H1 (cell line): ENCODE measurements at regions not wholly inside any gene's neighbourhood (a gene's known extent, or its start where the extent isn't known, plus 50 kb on each side); places are given as distances from the start of the nearest gene placed in this dataset.

Experiments used
- CTCF ChIA-PET: fragments of 300-600 bp; sonication (Branson Sonifier 250); formaldehyde crosslinking; loops from one replicate; lab custom pipeline; 2021; ENCODE audit not compliant: partially characterized antibody; lab: Charles Lee
- POLR2A ChIA-PET: fragments of 300-600 bp; sonication (Branson Sonifier 250); formaldehyde crosslinking; loops from one replicate; lab custom pipeline; 2021; ENCODE audit warnings: inconsistent platforms; ENCODE audit not compliant: partially characterized antibody; lab: Charles Lee
- DNase-seq, 2 experiments: peaks; one replicate each; pipeline versions ENCODE4 v3.0.0 to v3.0.0-alpha.2; 2010 to 2022; ENCODE audit warnings: low spot score in 2 of 2, low read depth in 1 of 2, mixed read lengths in 1 of 2
- FAIRE-seq: peaks from 2 replicates; lab custom pipeline; 2011; peaks lifted over from hg19 to GRCh38; lab: Jason Lieb, UNC
- H2AFZ ChIP-seq: 2 replicates; pipeline ENCODE4 v1.8.1; 2012; ENCODE audit warnings: low read length, inconsistent platforms
- H2AK5ac ChIP-seq: 2 replicates; pipeline ENCODE4 v1.6.1; 2013; ENCODE audit warnings: low read depth, low read length
- H2BK120ac ChIP-seq: replicated peaks from 2 replicates; pipeline ENCODE3; 2013; ENCODE audit warnings: low read depth, low read length, inconsistent platforms
- H2BK12ac ChIP-seq: 2 replicates; pipeline ENCODE4 v1.6.1; 2013; ENCODE audit warnings: low read depth, low read length
- H2BK15ac ChIP-seq: 2 replicates; pipeline ENCODE4 v1.6.1; 2013; ENCODE audit warnings: low read length
- H2BK20ac ChIP-seq: 2 replicates; pipeline ENCODE4 v1.6.1; 2013; ENCODE audit warnings: low read length
- H2BK5ac ChIP-seq: 2 replicates; pipeline ENCODE4 v1.6.1; 2013; ENCODE audit warnings: low read depth, low read length
- H3K14ac ChIP-seq: 2 replicates; pipeline ENCODE4 v1.6.1; 2013; ENCODE audit warnings: inconsistent platforms; ENCODE audit not compliant: insufficient read length
- H3K18ac ChIP-seq: 2 replicates; pipeline ENCODE4 v1.6.1; 2013; ENCODE audit warnings: low read length; ENCODE audit errors: extremely low read depth
- H3K23ac ChIP-seq: 2 replicates; pipeline ENCODE4 v1.6.1; 2013; ENCODE audit warnings: inconsistent platforms; ENCODE audit not compliant: insufficient read length
- H3K23me2 ChIP-seq: 2 replicates; pipeline ENCODE4 v1.6.1; 2013; ENCODE audit warnings: low read depth, low read length
- H3K27ac ChIP-seq: 2 replicates; pipeline ENCODE4 v1.6.1; 2011; ENCODE audit warnings: low read depth, low read length, inconsistent platforms
- H3K27me3 ChIP-seq, 4 experiments: replicated peaks in 1 of 4; 1 replicate in 1 of 4; 2 replicates in 3 of 4; pipeline versions ENCODE4 v1.6.1 to v1.8.1; 2011 to 2013; ENCODE audit warnings: low read length in 3 of 4, mild to moderate bottlenecking in 3 of 4, inconsistent platforms in 2 of 4, mixed read lengths in 2 of 4, moderate library complexity in 1 of 4; ENCODE audit not compliant: control insufficient read depth in 3 of 4, insufficient read depth in 3 of 4; ENCODE audit errors: extremely low read depth in 1 of 4
- H3K36me3 ChIP-seq, 4 experiments: 2 replicates each; pipeline versions ENCODE4 v1.6.1 to v1.8.1; 2011 to 2013; ENCODE audit warnings: mild to moderate bottlenecking in 4 of 4, low read length in 3 of 4, moderate library complexity in 2 of 4, control low read depth in 1 of 4, inconsistent platforms in 1 of 4; ENCODE audit not compliant: insufficient read depth in 4 of 4, control insufficient read depth in 2 of 4
- H3K4ac ChIP-seq: replicated peaks from 2 replicates; pipeline ENCODE3; 2013; ENCODE audit warnings: low read length, low read depth, mixed read lengths, inconsistent platforms; ENCODE audit not compliant: insufficient read length
- H3K4me1 ChIP-seq, 4 experiments: replicated peaks in 1 of 4; 1 replicate in 1 of 4; 2 replicates in 3 of 4; pipeline versions ENCODE4 v1.6.1 to v1.8.1; 2011 to 2013; ENCODE audit warnings: low read length in 3 of 4, inconsistent platforms in 2 of 4, mixed read lengths in 1 of 4; ENCODE audit not compliant: insufficient read depth in 4 of 4, control insufficient read depth in 3 of 4
- H3K4me2 ChIP-seq, 2 experiments: 2 replicates each; pipeline versions ENCODE4 v1.6.1 to v1.8.1; 2011 to 2013; ENCODE audit warnings: low read depth in 2 of 2, low read length in 2 of 2, control low read depth in 1 of 2, inconsistent platforms in 1 of 2, mild to moderate bottlenecking in 1 of 2; ENCODE audit not compliant: insufficient read depth in 1 of 2
- H3K4me3 ChIP-seq, 4 experiments: fragments of 200-600, 300-600 bp in 1 of 4; sonication (generic), shearing (Covaris generic), sonication (Bioruptor Twin) in 1 of 4; 2 replicates each; pipeline versions ENCODE4 v1.5.1 to v1.8.1; 2011 to 2016; ENCODE audit warnings: low read length in 4 of 4, low read depth in 3 of 4, control low read depth in 2 of 4, inconsistent platforms in 2 of 4, mild to moderate bottlenecking in 2 of 4, mixed read lengths in 1 of 4, moderate library complexity in 1 of 4; ENCODE audit not compliant: insufficient read depth in 2 of 4; ENCODE audit errors: extremely low read depth in 1 of 4
- H3K56ac ChIP-seq: replicated peaks from 2 replicates; pipeline ENCODE3; 2013; ENCODE audit warnings: low read depth, mild to moderate bottlenecking, mixed read lengths, low read length, inconsistent platforms; ENCODE audit not compliant: insufficient read length
- H3K79me1 ChIP-seq: 2 replicates; pipeline ENCODE4 v1.6.1; 2013; ENCODE audit warnings: low read depth, low read length, control low read depth
- H3K79me2 ChIP-seq, 2 experiments: 2 replicates each; pipeline versions ENCODE4 v1.6.1 to v1.8.1; 2012 to 2013; ENCODE audit warnings: low read length in 2 of 2, mild to moderate bottlenecking in 2 of 2, inconsistent platforms in 1 of 2; ENCODE audit not compliant: insufficient read depth in 2 of 2, control insufficient read depth in 1 of 2
- H3K9ac ChIP-seq, 4 experiments: replicated peaks in 1 of 4; 1 replicate in 1 of 4; 2 replicates in 3 of 4; pipeline versions ENCODE4 v1.6.1 to v1.8.1; 2011 to 2013; ENCODE audit warnings: low read depth in 3 of 4, low read length in 3 of 4, control low read depth in 2 of 4, mild to moderate bottlenecking in 2 of 4, moderate library complexity in 2 of 4, inconsistent platforms in 1 of 4; ENCODE audit errors: extremely low read depth in 1 of 4
- H3K9me3 ChIP-seq, 2 experiments: 2 replicates each; pipeline versions ENCODE4 v1.6.1 to v1.8.1; 2012 to 2013; ENCODE audit warnings: mild to moderate bottlenecking in 2 of 2, moderate library complexity in 2 of 2, control low read depth in 1 of 2, inconsistent platforms in 1 of 2, low read depth in 1 of 2, low read length in 1 of 2, mixed read lengths in 1 of 2; ENCODE audit not compliant: insufficient read depth in 2 of 2
- H4K20me1 ChIP-seq, 2 experiments: replicated peaks in 1 of 2; 2 replicates each; pipeline versions ENCODE3 to v1.8.1; 2011 to 2013; ENCODE audit warnings: inconsistent platforms in 2 of 2, low read length in 2 of 2, mild to moderate bottlenecking in 1 of 2; ENCODE audit not compliant: insufficient read depth in 2 of 2, control insufficient read depth in 1 of 2
- H4K5ac ChIP-seq: 2 replicates; pipeline ENCODE4 v1.6.1; 2013; ENCODE audit warnings: low read length, low read depth, mixed read lengths, inconsistent platforms; ENCODE audit not compliant: insufficient read length
- H4K8ac ChIP-seq: 2 replicates; pipeline ENCODE4 v1.8.0; 2013; ENCODE audit warnings: mild to moderate bottlenecking, moderate library complexity, low read length, inconsistent platforms; ENCODE audit not compliant: insufficient read depth; ENCODE audit errors: extremely low read depth
- H4K91ac ChIP-seq: replicated peaks from 2 replicates; pipeline ENCODE3; 2013; ENCODE audit warnings: low read length, mixed read lengths, inconsistent platforms; ENCODE audit not compliant: insufficient read length
- POLR2A ChIP-seq, 2 experiments: IDR thresholded peaks; 1 replicate in 1 of 2; 2 replicates in 1 of 2; pipeline ENCODE4 v1.6.1; 2011; ENCODE audit warnings: low read depth in 2 of 2, low read length in 2 of 2, mild to moderate bottlenecking in 2 of 2; ENCODE audit errors: control extremely low read depth in 1 of 2
- WGBS, 2 experiments: shearing (Covaris generic) in 1 of 2; methylation state at CpG; one replicate each; pipeline versions ENCODE4 v1.1.6 to v1.1.7; 2013 to 2015; ENCODE audit warnings: low lambda C conversion rate in 2 of 2, mixed read lengths in 2 of 2, inconsistent platforms in 1 of 2, low coverage in 1 of 2, missing lambda C conversion rate in 1 of 2; ENCODE audit not compliant: insufficient replicate concordance in 2 of 2, insufficient coverage in 1 of 2, insufficient read length in 1 of 2; ENCODE audit errors: extremely low coverage in 1 of 2, missing lambda C conversion rate in 1 of 2; 5-methylcytosine and 5-hydroxymethylcytosine counted together

DNA sequence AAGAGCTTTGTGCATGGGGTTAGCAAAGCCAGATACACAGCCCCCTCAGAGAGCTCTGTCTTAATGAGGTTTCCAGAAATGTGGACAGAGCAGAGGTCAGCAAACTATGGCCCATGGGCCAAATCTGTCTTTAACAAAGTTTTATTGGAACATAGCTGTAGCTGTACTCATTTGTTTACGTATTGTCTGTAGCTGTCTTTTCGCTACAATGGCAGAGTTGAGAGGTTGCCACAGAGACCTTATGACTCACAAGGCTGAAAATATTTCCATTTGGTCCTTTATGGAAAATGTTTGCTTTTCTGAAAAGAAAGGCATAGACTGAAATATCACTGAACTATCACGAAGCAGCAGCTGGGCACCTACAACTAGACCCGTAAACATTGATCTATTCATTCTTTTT, 841.8 kb downstream of the SLC4A3 start:
- no peaks in the 10 kb centered on the region for H3K23me2 ChIP-seq
- no peak overlapping the region for H3K4me2 ChIP-seq
- H3K79me1 ChIP-seq, result no peaks in the 10 kb centered on the region
- no peak overlapping the region for H3K9ac ChIP-seq
- H2BK15ac ChIP-seq, result no peak overlapping the region
- H3K9me3 ChIP-seq, result no peaks in the 10 kb centered on the region
- no peak overlapping the region for H3K18ac ChIP-seq
- H3K79me2 ChIP-seq, result no peaks in the 10 kb centered on the region
- no peak overlapping the region for H4K8ac ChIP-seq
- no peak overlapping the region for H3K27ac ChIP-seq
- no peak overlapping the region for H3K23ac ChIP-seq
- no peak overlapping the region for H4K91ac ChIP-seq
- FAIRE-seq (no peak), DNase-seq (no peak)
- no peaks in the 10 kb centered on the region for H4K20me1 ChIP-seq
- no peaks in the 10 kb centered on the region for H3K4me1 ChIP-seq
- no peaks in the 10 kb centered on the region for H3K27me3 ChIP-seq
- ChIA-PET POLR2A (no interaction called here), CTCF (interaction anchor here (0.9 to 1.9 kb wide), 3 partner anchors 9 to 303 kb away, joined by 3 to 6 read pairs (median 4); no protein-coding TSS in a partner anchor)
- H3K36me3 ChIP-seq, result no peaks in the 10 kb centered on the region
- no peak overlapping the region for H3K14ac ChIP-seq
- H2BK20ac ChIP-seq, result no peak overlapping the region
- no peak overlapping the region for H4K5ac ChIP-seq
- H3K4me3 ChIP-seq, result no peak overlapping the region
- H2BK12ac ChIP-seq, result no peak overlapping the region
- no peak overlapping the region for H3K56ac ChIP-seq
- 95% methylated on average over 4 of the region's 4 CpGs; no CpG with 5 or more reads in 1 of the 2 experiments for whole genome bisulfite sequencing, 2 experiments
- H2AFZ ChIP-seq, result no peak overlapping the region
- no peak overlapping the region for H2BK5ac ChIP-seq
- no peak overlapping the region for H2AK5ac ChIP-seq
- no peak overlapping the region for H2BK120ac ChIP-seq
- no peak overlapping the region for H3K4ac ChIP-seq
- TF ChIP-seq POLR2A (IDR thresholded peaks at IDR 0.05; ENCODE audit: control extremely low read depth in 1 of 2, low read depth in 2 of 2, low read length in 2 of 2), result no peak
